ENCODE measurements at regions not wholly inside any gene's neighbourhood (a gene's known extent, or its start where the extent isn't known, plus 50 kb on each side); places are given as distances from the start of the nearest gene placed in this dataset.

GRCh38 chr2:16022548-16023240 is 82.3 kb downstream of the MYCN start:
- Mint-ChIP-seq H3K27me3 (ENCODE audit: low read depth) (peaks cover 2% of the 10 kb centered on the region), H3K4me3 (no peak overlapping the region), H3K9me3 (no peaks in the 10 kb centered on the region), H3K27ac (no peak overlapping the region), H3K36me3 (ENCODE audit: low read depth) (no peaks in the 10 kb centered on the region), H3K4me1 (ENCODE audit: low read depth) (no peaks in the 10 kb centered on the region)
- intact Hi-C loops (cut with micrococcal nuclease), result no loop called here
- CTCF ChIA-PET, result no interaction called here
- DNase-seq, result no peak

GRCh38 chr2:16021611-16022363 is 81.4 kb downstream of the MYCN start:
- intact Hi-C loops (cut with micrococcal nuclease), result no loop called here
- H3K9me3 Mint-ChIP-seq, result no peaks in the 10 kb centered on the region
- H3K4me3 Mint-ChIP-seq, result no peak overlapping the region
- H3K36me3 Mint-ChIP-seq (ENCODE audit: low read depth), result no peaks in the 10 kb centered on the region
- CTCF ChIA-PET, result no interaction called here
- H3K4me1 Mint-ChIP-seq (ENCODE audit: low read depth), result peaks cover 3% of the 10 kb centered on the region
- H3K27ac Mint-ChIP-seq, result no peak overlapping the region
- H3K27me3 Mint-ChIP-seq (ENCODE audit: low read depth), result peaks cover 5% of the 10 kb centered on the region
- DNase-seq, result no peak

GRCh38 chr2:16020389-16021008 is 80.1 kb downstream of the MYCN start:
- no peak overlapping the region for H3K4me3 Mint-ChIP-seq
- no peak overlapping the region for H3K27ac Mint-ChIP-seq
- CTCF ChIA-PET, result interaction anchor here (0.6 to 0.7 kb wide), 2 partner anchors 32 to 84 kb away, joined by 3 to 4 read pairs; no protein-coding TSS in a partner anchor
- H3K27me3 Mint-ChIP-seq (ENCODE audit: low read depth), result peaks cover 8% of the 10 kb centered on the region
- H3K36me3 Mint-ChIP-seq (ENCODE audit: low read depth), result no peaks in the 10 kb centered on the region
- no peak for DNase-seq
- H3K4me1 Mint-ChIP-seq (ENCODE audit: low read depth), result peaks cover 3% of the 10 kb centered on the region
- intact Hi-C loops (cut with micrococcal nuclease), result no loop called here
- no peaks in the 10 kb centered on the region for H3K9me3 Mint-ChIP-seq

DNA sequence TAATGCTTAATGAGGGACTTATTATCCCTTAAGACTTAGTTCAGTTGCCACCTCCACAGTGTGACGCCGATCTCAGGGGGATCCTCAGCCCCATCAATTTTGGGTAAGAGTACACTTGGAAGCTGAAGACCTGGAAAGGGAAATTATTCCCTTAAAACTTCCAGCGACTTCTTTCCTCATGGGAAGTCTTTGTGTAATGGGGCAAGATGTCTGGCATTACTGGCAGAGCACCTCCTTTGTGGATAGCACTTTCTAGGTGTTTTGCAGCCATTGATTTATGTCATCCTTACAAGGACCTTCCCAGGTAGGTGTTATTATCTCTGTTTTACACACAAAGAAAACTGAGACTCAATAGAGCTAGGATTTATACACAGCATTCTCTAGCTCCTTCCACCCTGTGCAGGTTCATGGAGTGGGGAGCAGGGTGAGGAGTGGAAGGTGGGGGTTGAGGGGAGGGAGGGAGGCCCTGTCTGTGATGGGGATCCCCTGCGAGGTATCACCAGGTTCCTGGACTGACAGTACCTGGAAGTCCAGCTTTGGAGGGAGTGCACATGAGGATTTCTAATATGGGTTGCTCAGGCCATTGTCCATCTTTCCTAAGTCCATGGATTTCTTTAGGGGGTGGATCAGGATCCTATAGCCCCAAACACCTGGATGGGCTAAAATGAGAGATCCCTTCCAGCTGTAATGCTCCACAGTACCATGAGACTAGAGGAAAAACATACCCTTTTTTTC is 79.4 kb downstream of the MYCN start:
- intact Hi-C loops (cut with micrococcal nuclease), result no loop called here

GRCh38 chr2:16019060-16019480 is 78.7 kb downstream of the MYCN start:
- no peaks in the 10 kb centered on the region for H3K9me3 Mint-ChIP-seq
- intact Hi-C loops (cut with micrococcal nuclease), result no loop called here
- CTCF ChIA-PET, result no interaction called here
- no peak overlapping the region for H3K4me3 Mint-ChIP-seq
- peaks cover 20% of the 10 kb centered on the region for H3K27me3 Mint-ChIP-seq (ENCODE audit: low read depth)
- no peak overlapping the region for H3K27ac Mint-ChIP-seq
- H3K4me1 Mint-ChIP-seq (ENCODE audit: low read depth), result peaks cover 3% of the 10 kb centered on the region
- DNase-seq, result no peak
- H3K36me3 Mint-ChIP-seq (ENCODE audit: low read depth), result no peaks in the 10 kb centered on the region

More for the DNA sequence above, 79.4 kb downstream of the MYCN start:
- H3K4me1 Mint-ChIP-seq (ENCODE audit: low read depth), result peaks cover 3% of the 10 kb centered on the region
- no peak overlapping the region for H3K4me3 Mint-ChIP-seq
- H3K9me3 Mint-ChIP-seq, result no peaks in the 10 kb centered on the region
- CTCF ChIA-PET, result interaction anchor here (0.6 to 0.7 kb wide), 2 partner anchors 31 to 83 kb away, joined by 3 to 4 read pairs; no protein-coding TSS in a partner anchor
- no peak for DNase-seq
- H3K36me3 Mint-ChIP-seq (ENCODE audit: low read depth), result no peaks in the 10 kb centered on the region
- peaks cover 13% of the 10 kb centered on the region for H3K27me3 Mint-ChIP-seq (ENCODE audit: low read depth)
- H3K27ac Mint-ChIP-seq, result no peak overlapping the region

DNA sequence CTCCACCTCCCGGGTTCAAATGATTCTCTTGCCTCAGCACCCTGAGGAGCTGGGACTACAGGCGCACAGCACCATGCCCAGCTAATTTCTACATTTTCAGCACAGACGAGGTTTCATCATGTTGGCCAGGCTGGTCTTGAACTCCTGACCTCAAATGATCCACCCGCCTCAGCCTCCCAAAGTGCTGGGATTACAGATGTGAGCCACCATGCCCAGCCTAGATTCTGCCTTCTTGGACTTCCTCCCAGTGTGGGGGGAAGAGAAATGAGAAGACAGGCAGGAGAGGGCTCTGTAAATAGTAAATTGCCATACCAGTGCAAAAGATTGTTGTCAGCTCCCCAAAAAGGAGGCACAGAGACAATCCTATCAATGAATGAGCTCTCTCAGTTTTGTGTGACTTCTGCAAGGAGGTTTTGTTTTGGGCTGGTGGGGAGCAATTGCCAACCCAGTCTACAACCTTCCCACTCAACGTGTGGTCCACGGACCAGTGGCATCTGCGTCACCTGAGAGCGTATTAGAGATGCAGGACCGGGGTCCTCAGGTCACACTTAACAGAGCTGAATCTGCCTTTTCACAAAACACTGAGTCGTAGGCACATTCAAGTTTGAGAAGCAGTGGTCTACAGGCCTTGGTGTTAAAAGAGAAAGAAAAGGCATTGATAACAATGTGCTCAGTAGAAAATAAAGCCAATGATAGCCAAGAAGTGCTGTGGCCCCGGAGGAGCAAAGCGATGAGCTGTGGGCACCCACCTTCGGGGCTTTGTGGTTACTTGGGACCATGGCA is 78.1 kb downstream of the MYCN start:
- H3K4me1 Mint-ChIP-seq (ENCODE audit: low read depth), result peaks cover 6% of the 10 kb centered on the region
- no peaks in the 10 kb centered on the region for H3K9me3 Mint-ChIP-seq
- intact Hi-C loops (cut with micrococcal nuclease), result no loop called here
- DNase-seq, result no peak
- CTCF ChIA-PET, result no interaction called here
- no peak overlapping the region for H3K4me3 Mint-ChIP-seq
- H3K36me3 Mint-ChIP-seq (ENCODE audit: low read depth), result no peaks in the 10 kb centered on the region
- no peak overlapping the region for H3K27ac Mint-ChIP-seq
- peaks cover 24% of the 10 kb centered on the region for H3K27me3 Mint-ChIP-seq (ENCODE audit: low read depth)

- Mint-ChIP-seq H3K36me3 (ENCODE audit: low read depth) (no peaks in the 10 kb centered on the region), H3K9me3 (no peaks in the 10 kb centered on the region), H3K27me3 (ENCODE audit: low read depth) (peaks cover 29% of the 10 kb centered on the region), H3K4me1 (ENCODE audit: low read depth) (peaks cover 8% of the 10 kb centered on the region), H3K27ac (no peak overlapping the region), H3K4me3 (no peak overlapping the region)
- intact Hi-C loops (cut with micrococcal nuclease), result loop anchor here (2.0 kb wide), 1 partner anchor 47 kb away; no protein-coding TSS in a partner anchor
- DNase-seq, result no peak
- CTCF ChIA-PET, result interaction anchor here (1.1 kb wide), 1 partner anchor 15 kb away, joined by 3 read pairs; no protein-coding TSS in a partner anchor
Observed at GRCh38 chr2:16016282-16016681, 75.9 kb downstream of the MYCN start.

DNA sequence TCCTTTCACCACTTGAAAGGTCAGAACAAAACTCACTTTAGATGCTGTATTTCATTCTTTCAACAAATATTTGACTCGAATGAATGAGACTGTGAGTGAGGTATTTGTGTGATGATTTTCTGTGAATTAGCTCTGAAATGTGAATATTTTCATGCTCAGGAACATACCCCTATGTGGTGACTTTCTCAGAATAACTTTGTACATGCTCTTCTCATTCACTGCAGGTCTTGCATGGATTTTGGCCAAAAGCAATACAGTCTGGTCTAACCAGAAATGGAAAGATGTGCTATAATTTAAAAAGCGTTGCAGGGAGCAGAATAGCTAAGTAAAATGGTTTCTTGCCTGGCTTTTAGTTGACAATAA is 75.5 kb downstream of the MYCN start:
- Mint-ChIP-seq H3K36me3 (ENCODE audit: low read depth) (no peaks in the 10 kb centered on the region), H3K4me3 (no peak overlapping the region), H3K4me1 (ENCODE audit: low read depth) (peaks cover 8% of the 10 kb centered on the region), H3K9me3 (no peaks in the 10 kb centered on the region), H3K27me3 (ENCODE audit: low read depth) (peaks cover 29% of the 10 kb centered on the region), H3K27ac (no peak overlapping the region)
- DNase-seq, result no peak
- intact Hi-C loops (cut with micrococcal nuclease), result loop anchor here (2.0 kb wide), 1 partner anchor 47 kb away; no protein-coding TSS in a partner anchor
- CTCF ChIA-PET, result no interaction called here

GRCh38 chr2:16015210-16015902 is 75.0 kb downstream of the MYCN start:
- Mint-ChIP-seq H3K27me3 (ENCODE audit: low read depth) (peaks cover 29% of the 10 kb centered on the region), H3K36me3 (ENCODE audit: low read depth) (no peaks in the 10 kb centered on the region), H3K27ac (no peak overlapping the region), H3K4me1 (ENCODE audit: low read depth) (peaks cover 8% of the 10 kb centered on the region), H3K9me3 (no peaks in the 10 kb centered on the region), H3K4me3 (no peak overlapping the region)
- DNase-seq, result no peak
- intact Hi-C loops (cut with micrococcal nuclease), result no loop called here
- CTCF ChIA-PET, result no interaction called here

- intact Hi-C loops (cut with micrococcal nuclease), result no loop called here
- DNase-seq, result no peak
- no peaks in the 10 kb centered on the region for H3K36me3 Mint-ChIP-seq (ENCODE audit: low read depth)
- no peak overlapping the region for H3K27ac Mint-ChIP-seq
- no peak overlapping the region for H3K4me3 Mint-ChIP-seq
- H3K4me1 Mint-ChIP-seq (ENCODE audit: low read depth), result peaks cover 8% of the 10 kb centered on the region
- H3K27me3 Mint-ChIP-seq (ENCODE audit: low read depth), result peaks cover 29% of the 10 kb centered on the region
- no peaks in the 10 kb centered on the region for H3K9me3 Mint-ChIP-seq
- CTCF ChIA-PET, result no interaction called here
Observed at GRCh38 chr2:16014802-16015201, 74.5 kb downstream of the MYCN start.

DNA sequence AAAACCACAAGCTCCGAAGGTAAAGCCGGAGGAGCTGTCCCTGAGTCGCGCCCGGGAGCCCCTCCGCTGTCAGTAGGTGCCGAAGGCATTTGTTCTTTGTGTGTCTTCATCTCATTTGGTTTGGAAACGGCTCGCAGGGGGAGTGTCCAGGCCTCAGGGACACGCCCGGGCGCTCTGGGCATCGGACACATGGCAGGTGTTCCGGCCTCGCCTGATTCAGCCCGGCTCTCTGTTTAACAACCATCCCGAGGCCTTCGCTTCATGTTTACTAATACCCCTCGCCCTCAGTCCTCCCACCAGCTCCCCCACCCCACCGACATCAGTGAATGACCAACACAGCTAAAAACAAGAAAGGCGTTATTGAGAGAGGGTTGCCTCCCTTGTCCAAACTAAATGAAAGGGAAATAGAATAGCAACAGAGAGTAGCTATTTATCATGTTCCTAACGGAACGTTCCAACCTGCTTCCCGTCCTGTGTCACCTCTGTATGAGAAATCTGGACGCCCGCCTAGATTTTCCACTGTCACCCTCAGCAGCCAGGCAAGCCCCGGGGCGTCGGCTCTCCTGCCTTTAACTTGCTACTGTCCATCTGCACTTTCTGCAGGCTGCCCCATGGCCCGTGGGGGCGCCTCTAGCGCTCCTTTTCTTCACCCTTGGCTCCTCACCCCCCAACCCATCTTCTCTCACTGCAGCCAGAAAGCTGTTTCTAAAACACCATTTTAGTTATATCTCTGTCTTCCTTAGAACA is 73.9 kb downstream of the MYCN start:
- Mint-ChIP-seq H3K27ac (no peak overlapping the region), H3K36me3 (ENCODE audit: low read depth) (no peaks in the 10 kb centered on the region), H3K4me3 (no peak overlapping the region), H3K9me3 (no peaks in the 10 kb centered on the region), H3K4me1 (ENCODE audit: low read depth) (peaks cover 8% of the 10 kb centered on the region), H3K27me3 (ENCODE audit: low read depth) (peaks cover 29% of the 10 kb centered on the region)
- CTCF ChIA-PET, result no interaction called here
- intact Hi-C loops (cut with micrococcal nuclease), result no loop called here
- no peak for DNase-seq

Measured in activated naive CD4-positive, alpha-beta T cell treated with anti-CD3 and anti-CD28 coated beads for 36 hours (primary cell).